Gastrocnemius medialis (tissue), 4 donors: ENCODE measurements at regions not wholly inside any gene's neighbourhood (a gene's known extent, or its start where the extent isn't known, plus 50 kb on each side); places are given as distances from the start of the nearest gene placed in this dataset.

Experiments
- CTCF ChIP-seq, 5 experiments: fragments of 450-650 bp in 3 of 5; fragments of 200-600 bp in 2 of 5; sonication (generic) in 2 of 5; IDR thresholded peaks in 4 of 5; conservative IDR thresholded peaks in 1 of 5; 1 replicate in 4 of 5; 2 replicates in 1 of 5; pipeline ENCODE4 v1.5.1; 2016 to 2019; ENCODE audit warnings: antibody characterized with exemption in 5 of 5, mild to moderate bottlenecking in 3 of 5, moderate library complexity in 3 of 5
- POLR2A ChIP-seq, 2 donors: fragments of 450-650 bp; IDR thresholded peaks; one replicate each; pipeline ENCODE4 v1.6.1; 2017; ENCODE audit warnings: antibody characterized with exemption in 2 of 2, mild to moderate bottlenecking in 2 of 2, moderate library complexity in 2 of 2

GRCh38 chr6:4651831-4652467 lies 124.3 kb upstream of the CDYL start:
- TF ChIP-seq CTCF (IDR thresholded peaks at IDR 0.05 in 4 of 5, conservative IDR thresholded peaks at IDR 0.05 in 1 of 5) = no peak
- TF ChIP-seq POLR2A (IDR thresholded peaks at IDR 0.05) = no peak
